ENCODE measurements at regions not wholly inside any gene's neighbourhood (a gene's known extent, or its start where the extent isn't known, plus 50 kb on each side); places are given as distances from the start of the nearest gene placed in this dataset.

- no peaks in the 10 kb centered on the region for H3K36me3 Mint-ChIP-seq (ENCODE audit: insufficient read depth, unreplicated experiment)
- no peaks in the 10 kb centered on the region for H3K9me3 Mint-ChIP-seq (ENCODE audit: unreplicated experiment)
- no TSS peak for BruUV-seq (replicated peaks)
- POLR2A ChIA-PET: interaction anchor here (1.7 kb wide), 1 partner anchor 10 kb away, joined by 4 read pairs; no protein-coding TSS in a partner anchor
- TF ChIP-seq CTCF (IDR thresholded peaks at IDR 0.05; ENCODE audit: unreplicated experiment): no peak
- intact Hi-C loops (cut with micrococcal nuclease): no loop called here
- no peak for DNase-seq (ENCODE audit: unreplicated experiment)
- no peak overlapping the region for H3K27ac Mint-ChIP-seq (ENCODE audit: low read depth, unreplicated experiment)
- CTCF ChIA-PET: interaction anchor here (0.5 kb wide), 1 partner anchor 856 kb away, joined by 5 read pairs; no protein-coding TSS in a partner anchor
- H3K27me3 Mint-ChIP-seq (ENCODE audit: insufficient read depth, unreplicated experiment): no peaks in the 10 kb centered on the region
- no peak overlapping the region for H3K4me3 Mint-ChIP-seq (ENCODE audit: unreplicated experiment)
- no peaks in the 10 kb centered on the region for H3K4me1 Mint-ChIP-seq (ENCODE audit: insufficient read depth, unreplicated experiment)
Measured at GRCh38 chr20:48042628-48043027, 257.3 kb upstream of the SULF2 start.

GRCh38 chr20:48041078-48041780 is 255.9 kb upstream of the SULF2 start:
- ChIA-PET CTCF (interaction anchor here (0.7 to 1.0 kb wide), 2 partner anchors 255 to 357 kb away, joined by 3 to 4 read pairs; no protein-coding TSS in a partner anchor), POLR2A (interaction anchor here (0.6 to 2.3 kb wide), 3 partner anchors 10 to 249 kb away, joined by 3 to 8 read pairs (median 6); no protein-coding TSS in a partner anchor)
- Mint-ChIP-seq H3K27me3 (ENCODE audit: insufficient read depth, unreplicated experiment) (no peaks in the 10 kb centered on the region), H3K4me3 (ENCODE audit: unreplicated experiment) (no peak overlapping the region), H3K9me3 (ENCODE audit: unreplicated experiment) (no peaks in the 10 kb centered on the region), H3K4me1 (ENCODE audit: insufficient read depth, unreplicated experiment) (no peaks in the 10 kb centered on the region), H3K36me3 (ENCODE audit: insufficient read depth, unreplicated experiment) (no peaks in the 10 kb centered on the region), H3K27ac (ENCODE audit: low read depth, unreplicated experiment) (no peak overlapping the region)
- no peak for DNase-seq (ENCODE audit: unreplicated experiment)
- TF ChIP-seq CTCF (IDR thresholded peaks at IDR 0.05; ENCODE audit: unreplicated experiment): no peak
- intact Hi-C loops (cut with micrococcal nuclease): no loop called here
- BruUV-seq (replicated peaks): no TSS peak

GRCh38 chr20:48040491-48040890 is 255.2 kb upstream of the SULF2 start:
- CTCF ChIA-PET: no interaction called here
- intact Hi-C loops (cut with micrococcal nuclease): no loop called here
- peaks cover 4% of the 10 kb centered on the region for H3K4me1 Mint-ChIP-seq (ENCODE audit: insufficient read depth, unreplicated experiment)
- no peaks in the 10 kb centered on the region for H3K9me3 Mint-ChIP-seq (ENCODE audit: unreplicated experiment)
- H3K36me3 Mint-ChIP-seq (ENCODE audit: insufficient read depth, unreplicated experiment): no peaks in the 10 kb centered on the region
- H3K27ac Mint-ChIP-seq (ENCODE audit: low read depth, unreplicated experiment): no peak overlapping the region
- POLR2A ChIA-PET: interaction anchor here (0.6 to 2.3 kb wide), 2 partner anchors 9 to 248 kb away, joined by 3 to 8 read pairs; no protein-coding TSS in a partner anchor
- no TSS peak for BruUV-seq (replicated peaks)
- DNase-seq (ENCODE audit: unreplicated experiment): no peak
- TF ChIP-seq CTCF (IDR thresholded peaks at IDR 0.05; ENCODE audit: unreplicated experiment): no peak
- no peak overlapping the region for H3K4me3 Mint-ChIP-seq (ENCODE audit: unreplicated experiment)
- no peaks in the 10 kb centered on the region for H3K27me3 Mint-ChIP-seq (ENCODE audit: insufficient read depth, unreplicated experiment)

GRCh38 chr20:48040051-48040450 is 254.8 kb upstream of the SULF2 start:
- H3K4me3 Mint-ChIP-seq (ENCODE audit: unreplicated experiment): no peak overlapping the region
- H3K36me3 Mint-ChIP-seq (ENCODE audit: insufficient read depth, unreplicated experiment): no peaks in the 10 kb centered on the region
- H3K27ac Mint-ChIP-seq (ENCODE audit: low read depth, unreplicated experiment): no peak overlapping the region
- BruUV-seq (replicated peaks): no TSS peak
- ChIA-PET CTCF (interaction anchor here (0.6 kb wide), 1 partner anchor 582 kb away, joined by 3 read pairs; no protein-coding TSS in a partner anchor), POLR2A (interaction anchor here (2.3 kb wide), 1 partner anchor 9 kb away, joined by 8 read pairs; no protein-coding TSS in a partner anchor)
- peaks cover 6% of the 10 kb centered on the region for H3K4me1 Mint-ChIP-seq (ENCODE audit: insufficient read depth, unreplicated experiment)
- no peaks in the 10 kb centered on the region for H3K27me3 Mint-ChIP-seq (ENCODE audit: insufficient read depth, unreplicated experiment)
- intact Hi-C loops (cut with micrococcal nuclease): no loop called here
- no peak for DNase-seq (ENCODE audit: unreplicated experiment)
- TF ChIP-seq CTCF (IDR thresholded peaks at IDR 0.05; ENCODE audit: unreplicated experiment): no peak
- no peaks in the 10 kb centered on the region for H3K9me3 Mint-ChIP-seq (ENCODE audit: unreplicated experiment)

Data from MCF 10A (cell line).